GM12892 (cell line): ENCODE measurements at regions not wholly inside any gene's neighbourhood (a gene's known extent, or its start where the extent isn't known, plus 50 kb on each side); places are given as distances from the start of the nearest gene placed in this dataset.
"Not testable (repeated sequence)": the region's sequence is repeated elsewhere in the genome, so short reads cannot be mapped to it uniquely, and the experiment has no call there.

Source experiments
- DNase-seq: peaks from one replicate; pipeline ENCODE4 v3.0.0; 2011; ENCODE audit not compliant: insufficient read length
- FAIRE-seq: peaks from 2 replicates; lab custom pipeline; 2011; peaks lifted over from hg19 to GRCh38; lab: Jason Lieb, UNC
- POLR2A ChIP-seq: IDR thresholded peaks from 2 replicates; pipeline ENCODE4 v1.6.1; 2011; ENCODE audit warnings: low read depth, low read length, control low read depth
- POLR2AphosphoS5 ChIP-seq: IDR thresholded peaks from 2 replicates; pipeline ENCODE4 v1.6.1; 2011; ENCODE audit warnings: low read depth, low read length, control low read depth
- TAF1 ChIP-seq: IDR thresholded peaks from 2 replicates; pipeline ENCODE4 v1.6.1; 2011; ENCODE audit warnings: low read depth, mild to moderate bottlenecking, control low read depth, low read length, borderline replicate concordance

GRCh38 chr1:94769551-94769950 is 50.6 kb upstream of the SLC44A3 start:
- FAIRE-seq (no peak), DNase-seq (no peak)
- TF ChIP-seq POLR2A = no peak
- no peak for TF ChIP-seq POLR2AphosphoS5
- no peak for TF ChIP-seq TAF1

- no peak for TF ChIP-seq POLR2AphosphoS5
- no peak for TF ChIP-seq TAF1
- TF ChIP-seq POLR2A = no peak
- no peak for FAIRE-seq
- no peak for DNase-seq
Measured at GRCh38 chr1:94768036-94768435, 52.1 kb upstream of the SLC44A3 start.

- TF ChIP-seq POLR2A = no peak
- TF ChIP-seq POLR2AphosphoS5 = no peak
- no peak for TF ChIP-seq TAF1
- FAIRE-seq (no peak), DNase-seq (no peak)
Measured at GRCh38 chr1:94765958-94766357, 54.2 kb upstream of the SLC44A3 start.

- TF ChIP-seq POLR2A (no peak), POLR2AphosphoS5 (no peak), TAF1 (no peak)
- FAIRE-seq (no peak), DNase-seq (no peak)
Measured at GRCh38 chr1:94759188-94759587, 61.0 kb upstream of the SLC44A3 start.

- DNase-seq (no peak), FAIRE-seq (no peak)
- TF ChIP-seq POLR2A (no peak), POLR2AphosphoS5 (no peak), TAF1 (no peak)
Measured at GRCh38 chr1:94757931-94758330, 62.2 kb upstream of the SLC44A3 start.

- DNase-seq = no peak
- TF ChIP-seq TAF1 = no peak
- TF ChIP-seq POLR2A = no peak
- no peak for TF ChIP-seq POLR2AphosphoS5
Measured at GRCh38 chr1:94755675-94756074, 64.5 kb upstream of the SLC44A3 start.

GRCh38 chr1:94755016-94755415 is 65.1 kb upstream of the SLC44A3 start:
- not testable (repeated sequence) for FAIRE-seq, DNase-seq

More at GRCh38 chr1:94755675-94756074, 64.5 kb upstream of the SLC44A3 start:
- FAIRE-seq = no peak

- no peak for DNase-seq
- FAIRE-seq = no peak
Measured at GRCh38 chr1:94754570-94754969, 65.6 kb upstream of the SLC44A3 start.

GRCh38 chr1:94754095-94754494 is 66.1 kb upstream of the SLC44A3 start:
- DNase-seq = no peak
- TF ChIP-seq POLR2A (no peak), POLR2AphosphoS5 (no peak), TAF1 (no peak)
- FAIRE-seq = no peak

More at GRCh38 chr1:94754570-94754969, 65.6 kb upstream of the SLC44A3 start:
- TF ChIP-seq POLR2AphosphoS5 (no peak), TAF1 (no peak), POLR2A (no peak)

GRCh38 chr1:94753171-94753972 is 66.8 kb upstream of the SLC44A3 start:
- FAIRE-seq (no peak), DNase-seq (no peak)
- TF ChIP-seq POLR2A (no peak), POLR2AphosphoS5 (no peak), TAF1 (no peak)

- FAIRE-seq, DNase-seq: not testable (repeated sequence)
Measured at GRCh38 chr1:94751483-94751882, 68.7 kb upstream of the SLC44A3 start.

- no peak for TF ChIP-seq POLR2A
- no peak for FAIRE-seq
- no peak for DNase-seq
Measured at GRCh38 chr1:94746635-94747525, 73.3 kb upstream of the SLC44A3 start.
